ENCODE measurements at regions not wholly inside any gene's neighbourhood (a gene's known extent, or its start where the extent isn't known, plus 50 kb on each side); places are given as distances from the start of the nearest gene placed in this dataset.
"Not testable (repeated sequence)": the region's sequence is repeated elsewhere in the genome, so short reads cannot be mapped to it uniquely, and the experiment has no call there.

- DNase-seq (ENCODE audit: extremely low read depth in 1 of 11, low read depth in 9 of 11, low spot score in 4 of 11): no peak
These were observed 159.4 kb downstream of the HS3ST3A1 start for GRCh38 chr17:13442361-13442760.

- DNase-seq (ENCODE audit: extremely low read depth in 1 of 11, low read depth in 9 of 11, low spot score in 4 of 11): no peak
These were observed 159.9 kb downstream of the HS3ST3A1 start for GRCh38 chr17:13441873-13442272.

DNA sequence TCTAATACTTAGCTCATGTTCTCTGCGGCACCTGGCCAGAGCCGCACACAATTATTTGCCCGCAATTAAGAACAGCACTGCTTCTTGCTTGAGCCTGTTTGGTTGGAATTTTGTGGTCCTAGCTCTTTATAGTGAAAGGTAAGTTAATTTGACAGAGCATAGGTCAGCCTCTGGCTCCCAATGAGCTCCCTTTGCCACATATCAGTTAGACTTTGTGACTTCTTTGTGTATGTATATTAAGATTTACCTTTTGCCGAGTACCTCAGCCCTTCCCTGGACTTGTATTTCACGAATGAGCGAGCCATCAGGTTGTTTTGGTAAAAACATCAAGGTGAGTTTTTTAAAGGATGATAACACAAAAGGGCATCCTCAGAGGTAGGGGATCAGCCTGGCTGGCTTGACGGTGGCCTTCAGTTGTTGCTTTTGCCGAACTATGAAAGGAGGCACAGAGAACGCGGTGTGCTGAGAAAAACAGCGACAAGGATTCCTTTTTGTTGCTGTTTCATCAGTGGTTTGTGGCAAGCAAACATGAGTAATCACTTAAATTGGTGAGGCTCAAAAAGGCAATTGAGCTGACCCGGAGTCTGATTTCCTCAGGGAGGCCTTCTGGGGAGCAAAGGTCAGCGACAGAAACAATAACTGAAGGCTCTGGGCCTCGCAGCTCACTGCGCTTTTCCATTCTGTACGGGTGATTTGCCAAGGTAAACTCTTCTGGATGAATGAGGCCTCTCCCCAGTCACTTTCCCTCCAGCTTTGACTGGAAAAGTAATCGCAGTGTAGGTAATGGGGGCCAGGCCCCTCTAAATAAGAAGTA is 163.6 kb downstream of the HS3ST3A1 start:
- no peak for DNase-seq (ENCODE audit: extremely low read depth in 1 of 11, low read depth in 9 of 11, low spot score in 4 of 11)

DNA sequence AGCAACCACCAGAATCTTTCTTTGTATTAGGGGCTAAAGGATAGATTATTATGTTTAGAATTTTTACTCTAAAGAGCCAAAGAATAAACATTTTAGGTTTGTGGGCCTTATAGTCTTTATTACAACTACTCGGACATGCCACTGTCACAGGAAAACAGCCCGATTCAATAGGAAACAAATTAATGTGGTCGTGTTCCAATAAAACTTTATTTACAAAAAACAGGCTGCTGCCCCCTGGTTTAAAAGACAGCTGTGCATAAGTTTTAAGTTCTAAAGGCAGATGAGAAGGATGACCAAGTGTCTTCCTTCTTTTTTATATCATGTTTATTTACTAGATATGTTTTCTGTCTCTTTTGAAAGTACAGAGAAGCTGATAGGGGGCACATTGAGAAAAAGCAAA is 166.5 kb downstream of the HS3ST3A1 start:
- DNase-seq (ENCODE audit: extremely low read depth in 1 of 11, low read depth in 9 of 11, low spot score in 4 of 11): no peak

GRCh38 chr17:13429201-13429600 is 172.5 kb downstream of the HS3ST3A1 start:
- peak in 1 of 11 donors; percentile 26 for DNase-seq (ENCODE audit: extremely low read depth in 1 of 11, low read depth in 9 of 11, low spot score in 4 of 11)

DNA sequence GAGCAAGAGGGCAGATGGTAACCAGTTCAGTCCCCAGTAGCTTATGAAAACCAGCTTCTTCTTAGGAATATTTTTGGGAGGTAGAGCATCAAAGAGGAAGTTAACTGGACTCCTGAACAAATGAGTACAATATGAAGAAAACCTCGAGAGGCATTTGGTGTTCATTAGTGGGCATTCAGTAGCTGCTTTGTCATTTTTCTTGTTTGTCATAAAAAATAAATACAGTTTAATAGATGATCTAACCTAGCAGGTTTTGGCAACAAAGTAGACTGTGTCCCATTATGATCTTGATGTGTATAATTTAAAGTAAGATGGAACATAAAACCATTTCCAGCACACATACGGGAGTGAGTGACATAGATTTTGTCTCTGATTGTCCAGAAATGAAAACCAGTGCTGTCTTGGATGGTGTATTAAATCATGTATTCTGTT is 173.1 kb downstream of the HS3ST3A1 start:
- DNase-seq (ENCODE audit: extremely low read depth in 1 of 11, low read depth in 9 of 11, low spot score in 4 of 11): no peak

GRCh38 chr17:13426991-13427390 is 174.7 kb downstream of the HS3ST3A1 start:
- DNase-seq (ENCODE audit: extremely low read depth in 1 of 11, low read depth in 9 of 11, low spot score in 4 of 11): no peak

DNA sequence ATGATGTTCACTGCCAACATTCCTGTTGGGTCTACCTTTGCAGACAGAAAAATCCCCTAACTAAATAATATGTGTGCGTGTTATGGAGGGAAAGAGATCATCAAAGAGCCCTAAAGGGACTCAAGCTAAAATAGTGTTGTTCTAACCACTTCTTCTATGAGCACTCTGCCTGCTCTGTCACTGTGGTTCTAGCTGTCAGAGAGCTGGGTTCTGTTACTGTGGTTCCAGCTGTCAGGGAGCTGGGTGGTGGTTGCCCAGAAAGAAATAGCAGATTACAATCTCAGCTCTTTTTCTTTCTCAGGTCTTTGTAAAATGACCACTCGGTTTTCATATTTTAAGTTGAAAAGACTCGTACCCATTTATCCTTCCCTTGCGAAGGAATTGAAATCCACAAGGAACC is 176.3 kb downstream of the HS3ST3A1 start:
- DNase-seq (ENCODE audit: extremely low read depth in 1 of 11, low read depth in 9 of 11, low spot score in 4 of 11): no peak

DNA sequence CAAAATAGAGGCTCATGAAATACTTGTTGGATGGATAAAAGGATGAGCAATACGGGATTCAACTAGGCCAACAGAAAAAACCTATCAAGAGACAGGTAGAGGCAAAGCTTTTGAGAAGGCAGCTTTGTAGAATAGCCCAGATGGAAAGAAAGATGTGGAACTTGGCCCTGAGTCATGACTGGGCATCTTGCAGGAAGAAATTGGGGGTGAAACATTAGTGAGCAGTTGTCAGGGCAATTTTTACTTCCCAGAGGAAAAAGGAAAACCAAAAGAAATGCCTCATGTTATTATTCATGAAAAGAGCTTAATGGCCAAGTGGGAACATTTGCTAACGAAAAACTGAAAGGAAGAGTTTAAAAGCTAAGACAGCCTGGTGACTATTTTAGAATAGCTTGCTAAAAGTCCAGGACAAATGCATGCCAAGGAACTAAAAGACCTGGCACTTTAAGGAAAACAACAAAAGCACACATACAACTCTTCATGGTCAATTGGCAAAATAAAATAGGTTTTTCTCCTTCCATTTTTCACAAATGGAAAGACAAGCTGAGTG is 180.1 kb downstream of the HS3ST3A1 start:
- DNase-seq (ENCODE audit: extremely low read depth in 1 of 11, low read depth in 9 of 11, low spot score in 4 of 11): no peak

DNA sequence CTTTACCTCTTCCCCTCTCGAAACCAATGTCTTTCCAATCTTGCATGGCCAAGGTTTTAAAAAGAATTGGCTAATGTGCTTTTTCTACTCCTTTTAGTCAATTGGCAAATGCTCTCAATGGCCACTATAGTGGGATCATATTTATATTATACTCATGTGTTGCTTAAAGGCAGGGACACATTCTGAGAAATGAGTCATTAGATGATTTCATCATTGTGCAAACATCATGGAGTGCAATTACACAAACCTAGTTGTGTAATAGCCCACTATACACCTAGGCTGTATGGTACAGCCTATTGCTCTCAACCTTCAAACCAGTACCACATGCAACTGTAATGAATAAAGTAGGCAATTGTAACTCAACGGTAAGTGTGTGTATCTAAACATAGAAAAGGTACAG is 180.9 kb downstream of the HS3ST3A1 start:
- no peak for DNase-seq (ENCODE audit: extremely low read depth in 1 of 11, low read depth in 9 of 11, low spot score in 4 of 11)

DNA sequence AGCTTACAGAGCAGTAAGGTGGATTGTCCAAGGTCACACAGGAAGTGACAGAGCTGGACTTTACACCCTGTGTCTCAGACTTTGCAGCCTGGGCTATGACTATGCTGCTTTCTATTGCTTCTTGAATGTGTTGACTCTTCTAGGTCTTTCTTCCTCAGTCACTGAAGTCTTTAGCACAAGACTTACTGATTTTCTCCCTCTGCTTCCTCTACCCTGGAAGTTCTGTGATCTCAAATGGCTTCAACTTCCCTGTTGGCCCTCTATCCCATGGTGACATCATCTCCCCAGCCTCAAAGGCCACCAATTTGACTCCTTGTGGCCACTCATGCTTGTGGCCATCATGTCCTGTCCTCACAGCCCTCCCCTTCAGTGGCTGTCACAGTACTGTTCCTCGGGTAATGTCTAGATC is 181.3 kb downstream of the HS3ST3A1 start:
- no peak for DNase-seq (ENCODE audit: extremely low read depth in 1 of 11, low read depth in 9 of 11, low spot score in 4 of 11)

- DNase-seq (ENCODE audit: extremely low read depth in 1 of 11, low read depth in 9 of 11, low spot score in 4 of 11): no peak
These were observed 182.1 kb downstream of the HS3ST3A1 start for GRCh38 chr17:13419676-13420075.

GRCh38 chr17:13418891-13419290 is 182.8 kb downstream of the HS3ST3A1 start:
- no peak for DNase-seq (ENCODE audit: extremely low read depth in 1 of 11, low read depth in 9 of 11, low spot score in 4 of 11)

DNA sequence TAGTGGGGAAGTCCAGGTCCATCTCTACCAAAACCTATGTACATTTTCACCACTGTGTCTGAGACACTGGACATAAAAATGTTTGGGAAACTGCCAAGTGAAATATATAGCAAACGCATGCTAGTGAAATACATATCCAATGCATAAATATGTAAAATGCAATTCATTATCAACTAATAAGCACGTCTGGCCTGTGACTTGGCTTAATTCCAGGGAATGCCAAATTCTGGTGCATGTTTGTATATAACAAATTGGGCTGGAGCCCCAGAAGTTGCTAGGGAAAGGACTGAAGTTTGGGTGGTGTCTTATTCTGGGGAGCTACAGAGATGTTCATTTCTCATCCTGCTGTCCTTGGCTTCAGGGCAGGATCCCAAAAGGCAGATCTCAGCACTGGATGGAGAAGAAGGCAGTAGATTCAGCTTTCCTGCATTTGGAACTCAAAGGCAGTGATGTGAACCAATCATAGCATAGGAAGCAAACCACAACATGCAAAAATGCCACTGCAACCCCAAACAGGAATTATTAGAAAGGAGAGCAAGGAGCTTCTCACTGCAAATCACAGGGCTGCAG is 184.3 kb downstream of the HS3ST3A1 start:
- DNase-seq (ENCODE audit: extremely low read depth in 1 of 11, low read depth in 9 of 11, low spot score in 4 of 11): no peak

GRCh38 chr17:13416748-13417363 is 184.9 kb downstream of the HS3ST3A1 start:
- no peak for DNase-seq (ENCODE audit: extremely low read depth in 1 of 11, low read depth in 9 of 11, low spot score in 4 of 11)

DNA sequence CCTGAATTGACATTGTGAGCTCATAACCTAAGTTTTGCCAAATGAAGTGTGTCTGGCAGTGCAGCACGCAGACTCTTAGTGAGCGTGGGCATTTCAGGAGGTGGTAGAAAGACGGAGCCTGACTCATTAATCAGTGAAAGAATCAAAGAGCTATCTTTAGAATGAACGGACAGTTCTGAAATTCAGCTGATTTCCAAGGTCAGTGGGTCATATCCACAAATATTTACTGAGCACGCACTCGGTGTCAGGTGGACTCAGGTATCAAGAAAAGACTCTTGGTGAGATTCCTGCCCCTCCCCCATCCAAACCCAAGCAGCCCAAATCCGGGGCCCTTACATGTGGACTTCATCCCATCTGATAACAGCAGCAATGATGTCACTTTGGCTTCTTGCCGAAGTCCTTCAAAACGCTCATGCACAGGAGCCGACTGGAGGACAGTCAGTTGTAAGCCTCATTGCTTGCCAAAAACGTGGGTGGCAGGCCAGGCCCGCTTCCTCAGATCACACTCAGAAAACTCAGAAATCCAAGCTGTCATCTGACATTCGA is 185.8 kb downstream of the HS3ST3A1 start:
- DNase-seq (ENCODE audit: extremely low read depth in 1 of 11, low read depth in 9 of 11, low spot score in 4 of 11): peak in 3 of 11 donors; percentile 26 to 43 (median 29)

DNA sequence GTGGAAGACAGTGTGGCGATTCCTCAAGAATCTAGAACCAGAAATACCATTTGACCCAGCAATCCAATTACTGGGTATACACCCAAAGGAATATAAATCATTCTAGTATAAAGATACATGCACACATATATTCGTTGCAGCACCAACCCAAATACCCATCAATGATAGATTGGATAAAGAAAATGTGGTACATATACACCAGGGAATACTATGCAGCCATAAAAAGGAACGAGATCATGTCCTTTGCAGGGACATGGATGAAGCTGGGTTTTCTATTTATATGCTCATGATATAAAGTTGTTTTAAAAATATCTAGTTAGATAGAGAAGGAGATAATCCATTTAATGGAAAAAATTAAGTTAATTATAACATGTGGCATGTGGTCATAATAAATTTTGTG is 186.5 kb downstream of the HS3ST3A1 start:
- not testable (repeated sequence) for DNase-seq (ENCODE audit: extremely low read depth in 1 of 11, low read depth in 9 of 11, low spot score in 4 of 11)

GRCh38 chr17:13413001-13413400 is 188.7 kb downstream of the HS3ST3A1 start:
- DNase-seq (ENCODE audit: extremely low read depth in 1 of 11, low read depth in 9 of 11, low spot score in 4 of 11): no peak

DNA sequence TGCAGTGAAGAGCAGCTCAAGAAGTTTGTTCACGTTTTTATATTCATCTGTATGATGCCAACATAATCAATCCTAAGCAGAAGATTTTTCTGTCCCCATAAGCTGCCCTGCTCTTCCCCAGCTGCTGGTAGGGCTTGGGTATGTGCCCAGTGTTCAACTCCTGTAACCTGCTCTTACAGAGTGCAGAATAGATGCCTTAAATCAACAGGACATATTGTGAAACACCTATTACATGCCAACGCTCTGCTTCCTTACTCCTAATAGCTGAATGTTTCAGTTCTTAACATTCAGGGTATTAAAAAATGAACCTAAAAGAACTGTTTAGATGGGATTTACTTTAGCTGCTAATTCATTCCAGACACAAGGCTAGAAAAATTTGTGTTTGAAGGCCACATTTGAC is 190.9 kb downstream of the HS3ST3A1 start:
- DNase-seq (ENCODE audit: extremely low read depth in 1 of 11, low read depth in 9 of 11, low spot score in 4 of 11): no peak

- DNase-seq (ENCODE audit: extremely low read depth in 1 of 11, low read depth in 9 of 11, low spot score in 4 of 11): no peak
These were observed 191.5 kb downstream of the HS3ST3A1 start for GRCh38 chr17:13410214-13410613.

All from renal cortex interstitium (tissue), 11 donors.